ENCODE measurements at regions not wholly inside any gene's neighbourhood (a gene's known extent, or its start where the extent isn't known, plus 50 kb on each side); places are given as distances from the start of the nearest gene placed in this dataset.

- no peak for TF ChIP-seq NFRKB (IDR thresholded peaks at IDR 0.05)
- TF ChIP-seq ARNT (IDR thresholded peaks at IDR 0.05) = no peak
- no peak for TF ChIP-seq SP1 (IDR thresholded peaks at IDR 0.05)
- TF ChIP-seq FOXK2 (IDR thresholded peaks at IDR 0.05) = no peak
- no peak for TF ChIP-seq FOXA1 (IDR thresholded peaks at IDR 0.05)
- no peak for TF ChIP-seq TARDBP (IDR thresholded peaks at IDR 0.05)
Observed at GRCh38 chr11:98625526-98625925, 395.2 kb upstream of the CNTN5 start.
